Erythroblast (primary cell): ENCODE measurements at regions not wholly inside any gene's neighbourhood (a gene's known extent, or its start where the extent isn't known, plus 50 kb on each side); places are given as distances from the start of the nearest gene placed in this dataset.

Experiments
- GATA1 ChIP-seq: IDR thresholded peaks from 2 replicates; pipeline ENCODE4 v1.6.1; 2011; ENCODE audit warnings: low read depth, mild to moderate bottlenecking, control low read depth, low read length, moderate library complexity
- POLR2A ChIP-seq: IDR thresholded peaks from 2 replicates; pipeline ENCODE4 v1.6.1; 2011; ENCODE audit warnings: mild to moderate bottlenecking, low read length

DNA sequence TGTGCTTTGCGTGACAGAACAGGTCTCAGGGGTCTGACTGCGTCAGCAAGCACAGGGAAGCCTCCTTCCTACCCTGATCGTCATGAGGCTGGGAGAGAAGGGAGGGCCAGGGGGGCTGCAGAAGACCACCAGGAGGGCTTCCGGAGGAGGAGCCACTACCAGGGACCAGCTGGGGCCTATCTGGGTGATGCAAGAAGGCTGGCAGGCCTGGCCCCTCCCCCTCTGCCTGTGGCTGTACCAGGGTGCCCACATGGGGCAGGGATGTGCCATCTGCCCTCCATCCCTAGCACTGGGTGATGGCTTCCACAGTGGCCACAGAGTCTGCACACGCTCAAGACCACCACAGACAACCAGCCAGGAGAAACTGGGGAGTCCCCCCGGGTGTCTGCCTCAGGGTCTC, 116.4 kb upstream of the NKX1-1 start:
- TF ChIP-seq POLR2A, result no peak
- no peak for TF ChIP-seq GATA1
